ENCODE measurements at regions not wholly inside any gene's neighbourhood (a gene's known extent, or its start where the extent isn't known, plus 50 kb on each side); places are given as distances from the start of the nearest gene placed in this dataset.

GRCh38 chr16:73923951-73924350 lies 372.7 kb upstream of the PSMD7 start:
- TF ChIP-seq CTCF (IDR thresholded peaks at IDR 0.05; ENCODE audit: low read depth, low read length): no peak
- TF ChIP-seq EZH2phosphoT487 (IDR thresholded peaks at IDR 0.05; ENCODE audit: low read depth): no peak
